CD4-positive, alpha-beta T cell treated with Interleukin-4 for 1 hour (primary cell): ENCODE measurements at regions not wholly inside any gene's neighbourhood (a gene's known extent, or its start where the extent isn't known, plus 50 kb on each side); places are given as distances from the start of the nearest gene placed in this dataset.

ENCODE experiments used
- DNase-seq, 2 donors: peaks; one replicate each; pipeline ENCODE4 v3.0.0-alpha.2; 2020 to 2022

- DNase-seq, result no peak
These were observed 80.9 kb upstream of the ZC3H12A start for GRCh38 chr1:37393173-37394120.

- DNase-seq, result no peak
These were observed 79.6 kb upstream of the ZC3H12A start for GRCh38 chr1:37394574-37395464.

- DNase-seq, result no peak
These were observed 76.3 kb upstream of the ZC3H12A start for GRCh38 chr1:37398096-37398495.

DNA sequence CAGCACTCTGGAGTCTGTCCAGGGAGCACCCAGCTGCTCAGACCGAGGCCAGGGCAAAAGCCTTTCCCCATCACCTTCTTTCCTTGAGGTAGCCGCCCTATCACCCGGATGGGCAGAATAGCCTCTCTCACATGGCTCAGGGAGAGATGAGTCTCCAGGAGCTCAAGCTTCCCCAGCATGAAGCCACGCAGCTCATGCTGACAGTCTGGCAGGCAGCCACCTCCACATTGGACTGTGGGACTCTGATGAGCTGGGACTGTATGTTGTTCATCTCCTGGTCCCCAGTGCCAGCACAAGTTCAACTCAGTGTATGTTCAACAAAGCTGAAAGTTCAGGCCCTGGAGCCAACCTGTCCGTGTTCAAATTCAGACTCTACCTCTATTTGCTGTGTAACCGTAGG lies 75.2 kb upstream of the ZC3H12A start:
- no peak for DNase-seq

- no peak for DNase-seq
These were observed 74.4 kb upstream of the ZC3H12A start for GRCh38 chr1:37399830-37400464.

DNA sequence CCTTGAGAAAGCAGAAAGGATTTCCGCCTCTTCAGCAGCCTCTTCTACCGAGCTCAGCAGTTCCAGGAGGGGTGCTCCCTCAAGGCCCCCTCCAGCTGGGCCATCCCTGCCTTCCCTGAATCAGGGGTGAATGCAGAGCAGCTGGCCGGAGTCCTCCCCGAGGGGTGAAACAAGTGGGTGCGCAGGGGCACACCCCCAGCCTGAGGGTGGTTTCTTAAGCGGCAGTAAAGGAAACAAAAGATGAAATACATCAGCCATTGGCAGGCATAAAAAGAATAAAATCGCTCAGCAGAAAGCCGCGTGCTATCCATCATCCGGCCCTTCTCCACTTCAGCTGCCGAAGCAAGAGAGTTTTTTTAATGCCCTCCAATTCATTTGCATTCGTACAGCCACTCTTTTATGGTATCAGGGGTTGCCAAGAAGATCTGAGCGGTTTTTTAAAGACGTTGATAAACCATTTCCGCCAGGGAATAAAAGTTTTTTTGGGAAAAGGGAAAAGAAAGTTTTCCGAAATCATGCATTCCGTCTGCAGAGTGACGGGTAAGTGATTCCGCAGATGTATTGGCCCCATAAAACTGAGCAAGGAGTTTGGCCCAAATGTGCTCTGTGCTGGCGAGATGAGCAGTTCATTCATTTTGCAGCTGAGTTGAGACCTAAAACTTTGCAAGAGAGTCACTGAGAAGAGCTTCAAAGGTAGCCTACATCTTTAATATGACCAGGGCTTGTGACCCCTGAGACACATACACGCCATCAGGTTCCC lies 73.7 kb upstream of the ZC3H12A start:
- DNase-seq, result no peak

DNA sequence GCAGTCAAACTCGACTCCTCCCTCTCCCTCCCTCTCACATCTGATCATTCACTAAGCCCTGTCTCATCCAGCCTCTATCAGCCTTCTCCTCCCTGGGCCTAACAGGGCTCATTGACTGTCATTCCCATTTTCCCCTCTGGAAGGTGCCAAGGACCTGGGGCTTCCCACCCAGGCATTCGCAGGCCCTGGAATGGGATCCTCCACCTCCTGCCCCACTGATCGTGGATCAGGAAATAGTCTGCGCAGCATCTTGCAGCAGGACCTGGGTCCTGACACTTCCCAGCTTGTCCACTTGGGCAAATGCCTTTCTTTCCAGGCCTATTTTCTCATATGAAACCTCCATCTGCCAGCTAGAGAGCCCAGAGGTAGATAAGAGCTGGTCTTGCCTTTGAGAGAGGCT lies 71.2 kb upstream of the ZC3H12A start:
- DNase-seq, result no peak

DNA sequence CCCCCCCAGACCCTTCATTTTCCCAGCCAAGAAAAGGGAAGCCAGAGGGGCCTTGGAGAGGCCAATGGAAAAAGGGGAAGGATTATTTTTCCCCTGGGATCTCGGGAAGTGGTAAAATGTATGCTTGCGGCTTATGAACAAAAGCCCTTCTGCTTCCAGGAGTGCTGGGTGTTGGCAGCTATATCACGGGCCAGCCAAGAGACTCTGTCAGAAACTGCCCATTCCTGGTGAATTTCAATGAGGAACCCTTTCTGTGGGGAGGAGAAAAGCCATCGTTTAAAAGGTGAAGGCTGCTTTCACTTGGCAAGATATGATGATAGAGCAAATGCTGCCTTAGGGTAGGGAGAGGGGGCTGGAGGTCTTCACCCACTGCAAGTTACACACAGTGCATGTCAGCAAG lies 69.7 kb upstream of the ZC3H12A start:
- DNase-seq, result no peak

GRCh38 chr1:37410105-37410504 lies 64.3 kb upstream of the ZC3H12A start:
- DNase-seq, result no peak

- no peak for DNase-seq
These were observed 63.6 kb upstream of the ZC3H12A start for GRCh38 chr1:37410815-37411214.

DNA sequence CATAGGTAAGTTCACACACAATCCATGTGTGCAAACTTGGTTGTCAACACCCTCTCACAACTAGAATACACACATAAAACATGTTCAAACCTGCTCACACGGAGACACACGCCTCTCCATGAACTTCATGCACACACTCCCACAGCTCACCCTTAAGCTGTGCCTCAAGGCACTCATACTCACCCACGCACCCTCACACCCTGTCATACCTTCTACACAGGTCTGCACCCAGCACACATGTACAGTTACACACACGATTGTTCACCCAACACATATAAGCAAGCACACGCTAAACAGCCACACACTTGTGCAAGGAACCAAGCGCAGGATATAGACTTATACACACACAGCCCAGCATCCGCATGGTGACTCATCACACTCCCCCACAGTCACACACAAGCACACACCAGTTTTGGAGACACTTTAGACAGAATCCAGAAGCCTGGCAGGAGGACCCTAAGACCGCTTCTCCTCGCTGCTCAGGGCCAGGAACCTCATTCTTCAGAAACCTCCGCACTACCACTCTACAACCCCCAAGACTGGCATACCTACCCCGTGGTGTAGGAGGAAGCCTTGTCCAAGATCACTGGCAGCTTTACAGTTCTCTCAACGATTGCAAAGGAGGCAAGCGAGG lies 58.7 kb upstream of the ZC3H12A start:
- DNase-seq, result no peak

- DNase-seq, result no peak
These were observed 53.9 kb upstream of the ZC3H12A start for GRCh38 chr1:37420456-37420855.

DNA sequence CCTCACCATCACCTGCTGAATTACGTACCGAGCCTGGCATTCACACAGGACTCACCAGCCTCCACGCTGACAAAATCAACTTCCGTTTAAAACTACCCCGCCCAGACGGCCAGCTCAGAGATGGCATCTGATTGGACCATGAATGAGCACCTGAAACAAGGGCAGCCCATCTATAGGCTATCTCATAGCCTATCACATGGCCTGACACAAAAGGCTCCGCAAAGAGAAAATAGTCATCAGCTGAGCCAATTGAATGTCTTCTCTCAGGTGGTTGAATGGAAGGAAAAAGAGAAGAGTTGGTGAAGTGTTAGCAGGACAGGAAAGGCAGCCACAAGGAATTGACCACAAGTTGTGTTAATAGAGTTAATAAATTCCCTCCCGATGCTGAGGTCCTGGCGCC lies 50.6 kb upstream of the ZC3H12A start:
- no peak for DNase-seq

DNA sequence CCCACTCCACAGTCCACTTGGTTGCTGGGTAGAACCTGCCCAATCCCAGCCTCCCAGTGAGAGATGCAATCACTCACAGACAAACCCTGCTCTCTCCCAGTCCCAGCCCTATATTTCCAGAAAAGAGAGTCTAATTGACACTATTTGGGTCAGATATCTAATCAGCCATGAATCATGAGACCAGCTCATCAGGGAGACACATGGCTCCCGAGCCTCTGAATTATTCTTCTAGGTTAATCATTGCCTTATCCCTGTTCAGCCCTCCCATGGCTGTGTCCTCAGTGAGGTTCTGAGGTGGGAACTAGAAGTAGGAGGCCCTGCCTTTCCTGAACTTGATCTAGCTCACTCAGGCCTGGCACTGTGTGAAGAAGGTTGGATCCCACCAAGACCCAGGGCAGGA lies 49.9 kb upstream of the ZC3H12A start:
- no peak for DNase-seq
